Esophagus squamous epithelium (tissue), 5 donors: ENCODE measurements at regions not wholly inside any gene's neighbourhood (a gene's known extent, or its start where the extent isn't known, plus 50 kb on each side); places are given as distances from the start of the nearest gene placed in this dataset.

Source experiments
- DNase-seq: peaks from one replicate; lab custom pipeline; 2025; lab: John Stamatoyannopoulos, UW
- H3K27ac ChIP-seq, 4 donors: fragments of 200-600 bp; sonication (generic); one replicate each; pipeline ENCODE4 v1.5.1; 2016 to 2019; ENCODE audit warnings: mild to moderate bottlenecking in 1 of 4
- H3K27me3 ChIP-seq, 4 donors: fragments of 200-600 bp; sonication (generic); 1 replicate in 3 of 4; 2 replicates in 1 of 4; pipeline versions ENCODE4 v1.5.1 to v1.6.0; 2017 to 2021; ENCODE audit warnings: antibody characterized with exemption in 1 of 4
- H3K36me3 ChIP-seq, 3 donors: fragments of 200-600 bp; sonication (generic); one replicate each; pipeline ENCODE4 v1.5.1; 2016 to 2019
- H3K4me1 ChIP-seq, 3 donors: fragments of 200-600 bp; sonication (generic); one replicate each; pipeline ENCODE4 v1.5.1; 2017 to 2019
- H3K4me3 ChIP-seq, 4 donors: fragments of 200-600 bp; sonication (generic); 1 replicate in 3 of 4; 2 replicates in 1 of 4; pipeline ENCODE4 v1.5.1; 2016 to 2019; ENCODE audit warnings: mild to moderate bottlenecking in 2 of 4, moderate library complexity in 1 of 4
- H3K9me3 ChIP-seq, 3 donors: fragments of 200-600 bp; sonication (generic); one replicate each; pipeline ENCODE4 v1.5.1; 2016 to 2019
- POLR2A ChIP-seq, 4 donors: fragments of 450-650 bp; IDR thresholded peaks; one replicate each; pipeline ENCODE4 v1.6.1; 2017; ENCODE audit warnings: antibody characterized with exemption in 4 of 4, mild to moderate bottlenecking in 4 of 4, moderate library complexity in 3 of 4
- WGBS, 2 donors: methylation state at CpG; one replicate each; pipeline ENCODE4 v1.1.5; 2018; 5-methylcytosine and 5-hydroxymethylcytosine counted together
- intact Hi-C: fragments of 100-400 bp; cut with DNase I; formaldehyde crosslinking; loops from one replicate; pipeline ENCODE4 v1.15.0; 2022
- TF ChIP-seq, protein P1 (sequence below), 6 experiments: fragments of 450-650 bp in 4 of 6; fragments of 200-600 bp in 2 of 6; sonication (generic) in 2 of 6; IDR thresholded peaks; one replicate each; pipeline ENCODE4 v1.5.1; 2016 to 2019; ENCODE audit warnings: antibody characterized with exemption in 6 of 6, mild to moderate bottlenecking in 4 of 6, moderate library complexity in 4 of 6
- donor health status: DM: yes; HTN: yes; CAD: no.

- intact Hi-C loops: loop anchor here (5.0 kb wide), 1 partner anchor 123 kb away; the partner anchor contains the start of gene RAP2B
- WGBS, 2 donors: 50 to 67% methylated on average over 1 of the region's 1 CpG
- no peak for DNase-seq
Observed at GRCh38 chr3:153285194-153285641, 123.2 kb downstream of the RAP2B start.

DNA sequence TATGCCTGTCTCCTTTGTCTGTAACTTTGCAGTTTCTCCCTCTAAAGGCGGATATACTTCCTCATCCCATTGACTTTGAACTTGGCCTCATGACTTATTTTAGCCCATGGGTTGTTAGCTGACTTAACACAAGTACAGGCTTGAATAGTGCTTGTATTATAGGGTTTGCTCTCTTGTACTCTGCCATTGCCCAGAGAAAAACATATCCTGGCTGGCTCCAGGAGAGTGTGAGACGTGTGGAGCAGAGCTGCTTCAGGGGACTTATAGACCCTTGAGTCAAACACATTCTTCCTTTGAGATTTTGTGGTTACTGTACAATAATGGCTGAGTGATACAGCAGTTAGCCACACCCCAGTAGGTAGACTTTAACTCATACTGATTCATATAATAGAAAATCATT, 124.0 kb downstream of the RAP2B start:
- Histone ChIP-seq H3K4me3 (no peak overlapping the region), H3K9me3 (no peaks in the 10 kb centered on the region), H3K27ac (peak overlapping the region; percentile 70 to 87 (median 78)), H3K27me3 (no peaks in the 10 kb centered on the region), H3K4me1 (peaks cover 0 to 33% (median 15%) of the 10 kb centered on the region in 3 donors), H3K36me3 (no peaks in the 10 kb centered on the region)
- no peak for DNase-seq
- intact Hi-C loops: loop anchor here (5.0 kb wide), 1 partner anchor 124 kb away; the partner anchor contains the start of gene RAP2B
- 32 to 63% methylated on average over 2 of the region's 2 CpGs for WGBS, 2 donors
- TF ChIP-seq, protein P1, sequence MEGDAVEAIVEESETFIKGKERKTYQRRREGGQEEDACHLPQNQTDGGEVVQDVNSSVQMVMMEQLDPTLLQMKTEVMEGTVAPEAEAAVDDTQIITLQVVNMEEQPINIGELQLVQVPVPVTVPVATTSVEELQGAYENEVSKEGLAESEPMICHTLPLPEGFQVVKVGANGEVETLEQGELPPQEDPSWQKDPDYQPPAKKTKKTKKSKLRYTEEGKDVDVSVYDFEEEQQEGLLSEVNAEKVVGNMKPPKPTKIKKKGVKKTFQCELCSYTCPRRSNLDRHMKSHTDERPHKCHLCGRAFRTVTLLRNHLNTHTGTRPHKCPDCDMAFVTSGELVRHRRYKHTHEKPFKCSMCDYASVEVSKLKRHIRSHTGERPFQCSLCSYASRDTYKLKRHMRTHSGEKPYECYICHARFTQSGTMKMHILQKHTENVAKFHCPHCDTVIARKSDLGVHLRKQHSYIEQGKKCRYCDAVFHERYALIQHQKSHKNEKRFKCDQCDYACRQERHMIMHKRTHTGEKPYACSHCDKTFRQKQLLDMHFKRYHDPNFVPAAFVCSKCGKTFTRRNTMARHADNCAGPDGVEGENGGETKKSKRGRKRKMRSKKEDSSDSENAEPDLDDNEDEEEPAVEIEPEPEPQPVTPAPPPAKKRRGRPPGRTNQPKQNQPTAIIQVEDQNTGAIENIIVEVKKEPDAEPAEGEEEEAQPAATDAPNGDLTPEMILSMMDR (IDR thresholded peaks at IDR 0.05): no peak
- no peak for TF ChIP-seq POLR2A (IDR thresholded peaks at IDR 0.05)

More at GRCh38 chr3:153285194-153285641, 123.2 kb downstream of the RAP2B start:
- Histone ChIP-seq H3K9me3 (no peaks in the 10 kb centered on the region), H3K27ac (peak overlapping the region; percentile 70 to 87 (median 78)), H3K4me3 (no peak overlapping the region), H3K27me3 (no peaks in the 10 kb centered on the region), H3K4me1 (peaks cover 0 to 31% (median 15%) of the 10 kb centered on the region in 3 donors), H3K36me3 (no peaks in the 10 kb centered on the region)
- TF ChIP-seq, protein P1 (IDR thresholded peaks at IDR 0.05): no peak
- no peak for TF ChIP-seq POLR2A (IDR thresholded peaks at IDR 0.05)

DNA sequence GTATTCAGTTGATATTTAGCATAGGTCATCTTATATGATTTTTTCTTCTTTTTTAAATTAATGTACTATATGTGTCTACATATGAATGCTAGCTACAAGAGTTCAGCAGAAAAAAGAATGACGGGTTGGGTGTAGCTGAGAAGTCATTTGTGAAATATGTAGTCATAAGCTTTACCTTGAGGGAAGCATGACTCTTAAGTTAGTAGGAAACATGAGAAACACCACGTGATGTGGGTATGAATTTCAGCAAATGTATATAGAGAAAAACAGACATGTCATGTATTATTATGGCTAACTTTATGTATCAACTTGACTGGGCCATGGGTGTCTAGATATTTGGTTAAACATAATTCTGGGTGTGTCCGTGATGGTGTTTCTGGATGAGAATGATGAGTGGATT, 125.0 kb downstream of the RAP2B start:
- Histone ChIP-seq H3K4me1 (peaks cover 4 to 34% (median 15%) of the 10 kb centered on the region in 3 donors), H3K27ac (peak overlapping the region; percentile 64 to 87 (median 78)), H3K27me3 (no peaks in the 10 kb centered on the region), H3K4me3 (no peak overlapping the region), H3K36me3 (no peaks in the 10 kb centered on the region), H3K9me3 (no peaks in the 10 kb centered on the region)
- TF ChIP-seq, protein P1 (IDR thresholded peaks at IDR 0.05): no peak
- no peak for TF ChIP-seq POLR2A (IDR thresholded peaks at IDR 0.05)
- intact Hi-C loops: loop anchor here (5.0 kb wide), 1 partner anchor 125 kb away; the partner anchor contains the start of gene RAP2B
- DNase-seq: no peak
- WGBS, 2 donors: 48 to 73% methylated on average over 3 of the region's 3 CpGs

DNA sequence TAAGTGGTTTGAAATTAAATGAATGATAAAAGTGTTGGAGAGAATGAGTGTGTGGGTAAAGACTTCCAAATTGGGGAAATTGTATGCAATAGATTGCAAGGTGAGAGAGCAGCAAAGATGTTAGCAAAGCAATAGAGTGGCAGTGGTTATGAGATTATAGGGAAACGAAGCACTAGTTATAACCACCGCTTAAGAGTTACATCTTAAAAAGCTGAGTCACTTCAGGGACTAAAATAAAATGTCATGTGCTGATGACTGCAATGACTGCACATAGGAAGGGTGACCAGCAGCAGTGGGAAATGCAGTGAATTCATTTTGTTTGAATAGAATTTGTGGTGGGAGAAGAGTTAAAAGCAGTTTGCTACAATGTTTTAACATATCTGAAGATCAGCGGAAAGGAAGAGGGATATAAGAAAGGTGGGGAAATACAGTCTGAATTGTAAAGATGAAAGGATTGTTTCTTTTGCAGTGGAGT, 127.3 kb downstream of the RAP2B start:
- H3K27ac ChIP-seq: no peak overlapping the region
- H3K27me3 ChIP-seq: no peaks in the 10 kb centered on the region
- DNase-seq: no peak
- no peak overlapping the region for H3K4me3 ChIP-seq
- no peaks in the 10 kb centered on the region for H3K9me3 ChIP-seq
- WGBS, 2 donors: 66 to 68% methylated on average over 3 of the region's 3 CpGs
- intact Hi-C loops: loop anchor here (5.0 kb wide), 1 partner anchor 127 kb away; the partner anchor contains the start of gene RAP2B
- H3K4me1 ChIP-seq: peaks cover 4 to 40% (median 15%) of the 10 kb centered on the region in 3 donors
- no peaks in the 10 kb centered on the region for H3K36me3 ChIP-seq
- no peak for TF ChIP-seq POLR2A (IDR thresholded peaks at IDR 0.05)
- TF ChIP-seq, protein P1 (IDR thresholded peaks at IDR 0.05): no peak

DNA sequence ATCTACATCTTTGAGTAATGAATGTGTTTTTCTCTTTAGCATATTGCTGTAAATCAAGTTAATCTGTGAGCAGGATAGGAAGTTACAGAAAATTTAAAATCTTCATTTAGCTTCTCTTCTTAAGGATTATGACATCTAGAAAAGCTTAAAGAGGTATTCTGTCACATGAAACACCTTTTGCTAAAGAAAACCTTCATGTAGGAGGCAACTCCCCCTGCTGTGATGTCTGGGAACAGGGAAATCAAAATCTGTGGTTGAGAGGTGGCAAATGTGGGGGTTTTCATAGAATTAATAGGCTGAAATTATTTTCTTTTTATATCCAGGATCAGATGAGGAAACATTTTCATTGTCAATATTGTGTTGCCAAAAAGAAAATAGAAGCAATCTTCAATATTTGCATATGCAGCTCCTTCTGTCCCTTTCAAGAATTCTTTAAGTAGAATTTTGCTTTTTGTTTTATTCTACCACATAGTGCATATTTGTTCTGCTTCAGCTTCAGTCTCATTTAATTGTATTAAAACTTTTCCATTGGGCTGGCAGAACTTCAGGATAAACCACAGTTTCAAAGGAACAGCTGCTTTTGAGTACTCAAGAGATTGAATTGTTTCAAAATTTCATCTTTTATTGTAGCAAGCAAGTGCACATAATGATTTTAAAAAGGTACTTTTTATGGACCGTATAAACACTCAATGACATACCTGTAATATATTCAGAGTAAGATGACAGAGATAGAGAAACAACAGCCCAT, 128.4 kb downstream of the RAP2B start:
- DNase-seq: no peak

More for the DNA sequence above, 128.4 kb downstream of the RAP2B start:
- Histone ChIP-seq H3K27me3 (no peaks in the 10 kb centered on the region), H3K36me3 (no peaks in the 10 kb centered on the region), H3K27ac (no peak overlapping the region), H3K9me3 (no peaks in the 10 kb centered on the region), H3K4me3 (no peak overlapping the region), H3K4me1 (peaks cover 4 to 29% (median 6%) of the 10 kb centered on the region in 3 donors)
- TF ChIP-seq POLR2A (IDR thresholded peaks at IDR 0.05): no peak
- TF ChIP-seq, protein P1 (IDR thresholded peaks at IDR 0.05): peak in 2 of 6 experiments; percentile 29 to 51
- intact Hi-C loops: no loop called here
- 28 to 52% methylated on average over 1 of the region's 1 CpG for whole genome bisulfite sequencing, 2 donors
